HG03095 (cell line): ENCODE measurements at regions not wholly inside any gene's neighbourhood (a gene's known extent, or its start where the extent isn't known, plus 50 kb on each side); places are given as distances from the start of the nearest gene placed in this dataset.
"Not testable (repeated sequence)": the region's sequence is repeated elsewhere in the genome, so short reads cannot be mapped to it uniquely, and the experiment has no call there.

Experiments
- ATAC-seq: cut with Tn5 transposase; IDR thresholded peaks from one replicate; pipeline ENCODE4 v1.9.1; 2021; ENCODE audit warnings: moderate library complexity; ENCODE audit not compliant: unreplicated experiment

DNA sequence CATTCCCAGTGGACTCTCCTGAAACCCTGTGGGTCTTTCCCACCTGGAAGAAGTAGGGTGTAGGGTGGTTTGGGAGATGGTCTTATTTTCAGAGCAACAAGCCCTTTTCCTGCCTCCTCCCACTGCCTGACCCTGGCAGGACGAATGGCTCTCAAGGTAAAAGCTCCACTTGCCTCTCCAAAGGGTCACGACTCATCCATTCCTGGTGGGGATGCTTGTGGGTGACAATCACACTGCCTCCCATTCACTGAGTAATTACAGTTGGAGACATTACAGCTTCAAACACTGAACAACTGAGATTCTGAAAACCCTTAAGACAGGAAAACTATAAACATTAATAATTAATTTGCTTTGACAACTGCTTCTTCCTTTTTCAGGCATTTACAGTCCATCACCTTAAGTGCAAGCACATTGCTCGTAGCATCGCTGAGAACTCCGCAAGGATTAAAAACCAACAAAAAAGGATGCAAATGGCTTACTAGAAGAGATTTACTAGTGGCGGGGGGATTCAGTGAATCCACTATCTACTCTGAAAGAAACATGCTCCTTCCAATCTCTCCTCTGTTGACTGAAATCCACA, 199.6 kb upstream of the IRS2 start:
- no peak for ATAC-seq

DNA sequence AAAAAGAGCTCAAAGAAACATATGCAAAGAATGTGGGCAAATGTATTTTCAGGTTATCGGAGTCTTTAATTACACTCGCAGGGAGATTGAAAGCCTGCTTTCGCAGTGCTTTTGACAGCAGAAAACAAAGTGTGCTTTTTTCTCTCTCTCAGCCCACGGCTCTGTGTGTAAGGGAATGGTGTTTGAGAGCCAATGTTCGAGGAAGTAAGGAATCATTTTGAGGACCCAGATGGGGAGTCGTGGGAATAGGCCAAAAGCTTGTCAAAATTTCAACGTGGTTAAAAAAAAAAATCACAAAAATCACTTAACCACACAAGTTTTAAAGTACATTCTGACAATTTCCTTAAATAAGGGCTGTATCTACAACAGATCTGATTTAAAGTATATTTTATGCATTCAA, 197.1 kb upstream of the IRS2 start:
- ATAC-seq = no peak

DNA sequence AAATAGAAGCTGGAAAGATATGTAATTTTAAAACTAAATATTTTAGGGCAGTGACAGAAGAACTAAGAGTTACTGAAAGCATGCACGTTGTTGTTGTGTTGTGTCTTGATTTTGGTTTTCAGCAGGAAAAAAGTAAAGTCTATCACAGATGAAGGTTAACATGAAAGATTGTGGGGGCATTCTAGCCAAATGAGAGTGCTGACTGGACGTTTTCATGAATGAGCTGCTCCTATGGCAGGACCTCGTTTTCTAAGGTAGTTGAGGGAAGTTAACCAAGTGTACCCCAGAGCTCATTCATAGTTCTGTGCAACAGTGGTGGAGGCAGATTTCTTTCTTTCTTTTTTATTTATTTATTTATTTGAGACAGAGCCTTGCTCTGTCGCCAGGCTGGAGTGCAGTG, 194.6 kb upstream of the IRS2 start:
- no peak for ATAC-seq

- ATAC-seq = not testable (repeated sequence)
Observed at GRCh38 chr13:109979676-109980075, 193.3 kb upstream of the IRS2 start.

DNA sequence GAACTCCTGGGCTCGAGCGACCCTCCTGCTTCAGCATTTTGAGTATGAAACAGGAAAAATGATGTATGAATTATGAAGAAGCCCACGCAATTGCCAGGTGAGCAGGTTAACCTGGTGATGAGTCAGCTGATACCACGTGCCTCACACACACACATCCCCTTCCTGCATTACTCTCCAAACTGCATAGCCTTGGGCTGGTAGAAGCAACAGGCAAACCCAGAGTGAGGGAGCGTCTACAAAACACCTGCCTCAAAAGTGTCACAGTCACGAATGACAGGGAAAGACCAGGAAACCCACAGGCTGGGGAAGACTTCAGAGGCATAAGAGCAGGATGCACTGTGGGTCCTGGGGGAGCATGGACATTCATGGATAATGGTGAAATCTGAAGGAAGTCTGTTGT, 192.8 kb upstream of the IRS2 start:
- no peak for ATAC-seq

- no peak for ATAC-seq
Observed at GRCh38 chr13:109977212-109977968, 191.0 kb upstream of the IRS2 start.

- no peak for ATAC-seq
Observed at GRCh38 chr13:109976206-109976997, 190.0 kb upstream of the IRS2 start.

DNA sequence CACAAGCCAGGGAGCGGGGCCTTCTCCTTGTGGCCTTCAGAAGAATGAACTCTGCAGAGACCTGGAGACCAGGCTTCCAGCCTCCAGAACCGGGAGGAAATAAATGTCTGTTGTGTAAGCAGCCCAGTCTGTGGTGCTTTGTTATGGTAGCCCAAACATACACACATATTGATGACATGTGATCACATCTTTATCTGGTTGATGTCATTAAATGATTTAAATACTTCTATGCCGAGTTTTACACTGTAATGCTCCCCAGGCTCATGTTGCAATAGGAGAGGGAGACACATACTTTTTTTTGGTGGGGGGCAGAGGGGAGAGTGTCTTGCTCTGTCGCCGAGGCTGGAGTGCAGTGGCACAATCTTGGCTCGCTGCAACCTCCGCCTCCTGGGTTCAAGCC, 188.0 kb upstream of the IRS2 start:
- no peak for ATAC-seq

- no peak for ATAC-seq
Observed at GRCh38 chr13:109973279-109973678, 186.9 kb upstream of the IRS2 start.

DNA sequence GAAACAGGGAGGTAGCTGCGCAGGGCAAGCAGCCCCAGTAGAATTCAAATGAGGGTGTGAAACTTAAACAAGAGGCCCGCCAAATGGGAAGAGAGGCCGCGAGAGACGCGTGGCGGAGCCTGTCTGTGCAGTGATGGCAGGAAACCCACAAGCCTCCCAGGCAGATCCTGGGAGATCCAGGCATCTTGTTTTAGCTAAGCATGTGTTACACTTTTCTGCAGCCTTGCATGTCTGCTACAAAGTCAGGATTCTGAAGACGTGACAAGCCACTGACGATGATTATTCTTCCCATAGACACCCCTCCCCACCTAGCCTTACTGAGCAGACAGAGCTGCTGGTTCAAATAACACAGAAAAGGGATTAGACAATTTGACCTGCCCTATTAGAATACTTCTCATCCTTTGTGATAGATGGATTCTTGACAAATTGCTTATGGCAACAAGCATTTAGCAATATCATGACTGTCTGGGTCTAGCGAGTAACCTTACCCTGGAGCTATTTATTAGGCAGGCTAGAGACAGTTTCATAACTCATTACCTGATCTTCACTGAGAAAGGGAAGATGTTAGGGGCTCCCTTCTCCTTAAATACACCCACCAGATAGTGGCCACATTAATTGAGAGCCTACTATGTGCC, 185.2 kb upstream of the IRS2 start:
- ATAC-seq = no peak

- ATAC-seq = no peak
Observed at GRCh38 chr13:109971006-109971405, 184.6 kb upstream of the IRS2 start.

DNA sequence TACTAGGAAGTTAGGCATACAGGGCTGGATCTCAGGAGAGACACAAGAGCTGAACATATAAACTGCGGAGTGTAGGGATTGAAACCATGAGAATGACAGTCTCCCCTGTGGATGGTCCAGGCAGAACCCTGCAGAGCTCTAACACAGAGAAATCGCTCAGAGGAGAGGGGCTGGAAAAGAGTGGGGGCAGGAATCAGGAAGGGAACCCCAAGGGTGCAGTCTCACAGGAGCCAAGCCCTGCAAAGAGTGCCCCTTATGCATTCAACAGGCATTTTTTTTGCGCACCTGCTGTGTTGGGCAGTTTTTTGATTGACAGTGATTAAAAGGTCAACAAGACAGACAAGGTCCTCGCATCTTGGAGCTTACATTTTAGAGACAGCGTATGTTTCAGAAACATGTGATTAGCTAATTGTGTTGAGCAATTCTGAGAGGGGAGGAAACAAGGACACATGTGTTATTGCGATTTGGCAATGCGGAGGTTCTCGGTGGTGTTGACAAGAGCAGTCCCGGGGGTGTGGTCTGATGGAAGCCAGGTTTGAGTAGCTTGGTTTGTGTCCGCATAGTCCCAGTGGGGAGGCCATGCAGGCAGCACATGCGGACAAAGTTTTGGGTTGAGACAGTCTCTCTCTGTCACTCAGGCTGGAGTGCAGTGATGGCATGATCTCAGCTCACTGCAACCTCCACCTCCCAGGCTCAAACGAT, 182.6 kb upstream of the IRS2 start:
- no peak for ATAC-seq

- ATAC-seq = no peak
Observed at GRCh38 chr13:109963960-109964563, 177.7 kb upstream of the IRS2 start.

DNA sequence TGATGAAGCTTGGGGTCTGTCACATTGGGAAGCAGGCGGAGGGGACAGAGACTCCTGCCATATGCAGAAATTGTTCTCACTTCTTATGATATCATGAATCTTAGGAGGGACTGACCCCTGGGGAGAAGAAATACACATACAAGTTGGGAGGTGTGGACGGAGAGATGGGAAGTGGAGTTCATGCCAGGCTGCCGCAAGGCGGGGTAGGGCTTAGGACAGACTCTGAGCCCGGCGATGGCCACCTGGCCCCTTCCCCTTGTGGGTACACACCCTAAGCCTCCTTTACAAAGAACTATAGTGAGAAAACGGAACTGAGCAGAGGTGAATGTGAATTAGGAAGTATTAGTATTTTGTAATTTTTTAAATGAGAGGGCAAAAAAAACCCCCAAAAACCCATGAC, 177.0 kb upstream of the IRS2 start:
- no peak for ATAC-seq

- no peak for ATAC-seq
Observed at GRCh38 chr13:109959903-109960302, 173.5 kb upstream of the IRS2 start.

GRCh38 chr13:109957875-109958274, 171.5 kb upstream of the IRS2 start:
- ATAC-seq = no peak

DNA sequence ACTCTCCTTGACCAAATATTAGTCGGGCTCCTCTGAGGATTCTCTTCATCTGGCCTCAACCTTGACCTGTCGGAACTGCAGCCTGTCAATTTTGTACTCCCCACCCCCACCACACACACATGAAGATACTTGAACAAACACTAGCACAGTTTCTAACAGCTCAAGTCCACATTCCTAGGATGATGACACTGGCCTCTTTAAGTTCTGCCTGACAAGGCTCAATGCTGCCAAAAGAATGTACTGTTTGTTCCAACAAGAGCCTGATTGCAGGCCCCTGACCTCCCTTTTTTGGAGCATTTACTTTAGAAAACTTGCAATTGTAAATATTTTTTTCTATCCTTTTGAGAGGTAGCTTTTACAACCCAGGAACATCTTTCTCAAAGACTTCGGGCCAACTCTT, 169.2 kb upstream of the IRS2 start:
- no peak for ATAC-seq

DNA sequence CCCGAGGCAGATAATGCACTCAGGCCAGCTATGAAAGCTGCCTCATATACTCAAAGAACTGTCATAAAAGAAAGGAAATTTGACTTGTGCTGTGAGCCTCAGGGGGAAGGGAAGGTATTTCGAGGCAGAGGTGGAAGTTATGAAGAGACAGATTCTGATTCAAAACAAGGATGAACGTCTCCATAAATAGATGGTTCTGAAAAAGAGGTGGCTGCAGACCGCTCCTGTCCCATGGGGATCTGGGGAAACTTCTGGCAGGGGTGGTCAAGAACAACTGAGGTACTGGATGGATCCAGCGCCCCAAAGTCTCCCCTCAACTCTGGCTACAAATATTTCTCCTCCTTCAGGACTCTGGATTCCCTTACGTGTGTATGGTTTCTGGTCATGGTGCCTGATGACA, 168.1 kb upstream of the IRS2 start:
- ATAC-seq = no peak

DNA sequence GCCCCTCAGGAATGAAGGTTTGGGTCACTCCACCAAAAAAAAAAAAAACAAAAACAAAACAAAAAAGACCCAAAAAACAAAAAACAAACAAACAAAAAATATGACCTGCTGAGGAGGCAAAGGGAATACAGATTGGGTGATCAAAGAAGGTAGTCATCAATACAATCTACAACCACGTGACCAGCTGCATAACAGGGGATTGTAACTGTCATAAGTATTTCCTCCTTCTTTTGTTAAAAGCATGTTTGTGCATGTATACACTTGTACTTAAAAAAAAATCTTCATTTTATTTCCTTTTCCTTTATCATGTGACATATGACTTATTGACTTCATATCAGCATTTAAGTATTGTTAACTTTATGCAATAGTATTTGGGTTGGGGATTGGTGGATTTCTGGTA, 165.1 kb upstream of the IRS2 start:
- ATAC-seq = no peak

GRCh38 chr13:109949397-109949796, 163.0 kb upstream of the IRS2 start:
- no peak for ATAC-seq

DNA sequence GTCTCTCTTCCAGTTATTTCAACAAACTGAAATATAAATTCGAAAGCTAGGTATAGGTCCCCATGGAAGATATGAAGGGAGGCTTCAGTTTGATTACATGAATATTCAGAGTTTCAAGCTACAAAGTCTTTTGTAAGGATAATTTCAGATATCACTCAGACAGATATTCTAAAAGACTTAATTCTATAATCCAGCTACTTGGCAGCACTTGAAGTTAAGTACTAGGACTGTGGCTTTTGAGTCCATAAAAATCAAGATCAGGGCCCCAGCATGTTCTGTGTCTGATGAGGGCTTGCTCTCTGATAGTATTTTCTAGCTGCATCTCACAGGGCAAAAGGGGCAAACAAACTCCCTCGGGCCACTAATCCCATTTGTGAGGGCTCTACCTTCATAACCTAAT, 160.6 kb upstream of the IRS2 start:
- no peak for ATAC-seq
